ENCODE measurements at regions not wholly inside any gene's neighbourhood (a gene's known extent, or its start where the extent isn't known, plus 50 kb on each side); places are given as distances from the start of the nearest gene placed in this dataset.

- no peak for DNase-seq
Measured at GRCh38 chr10:128382225-128382624, 256.0 kb upstream of the MKI67 start.

GRCh38 chr10:128384831-128385230 lies 258.6 kb upstream of the MKI67 start:
- DNase-seq: no peak

- no peak for DNase-seq
Measured at GRCh38 chr10:128386231-128386630, 260.0 kb upstream of the MKI67 start.

- DNase-seq: no peak
Measured at GRCh38 chr10:128386816-128387604, 260.8 kb upstream of the MKI67 start.

- DNase-seq: no peak
Measured at GRCh38 chr10:128390596-128390995, 264.4 kb upstream of the MKI67 start.

GRCh38 chr10:128393546-128393945 lies 267.3 kb upstream of the MKI67 start:
- no peak for DNase-seq

GRCh38 chr10:128398118-128398517 lies 271.9 kb upstream of the MKI67 start:
- DNase-seq: no peak

GRCh38 chr10:128398999-128399398 lies 272.8 kb upstream of the MKI67 start:
- no peak for DNase-seq

- DNase-seq: no peak
Measured at GRCh38 chr10:128400564-128400963, 274.3 kb upstream of the MKI67 start.

GRCh38 chr10:128405450-128405849 lies 279.2 kb upstream of the MKI67 start:
- DNase-seq: no peak

GRCh38 chr10:128411643-128412042 lies 285.4 kb upstream of the MKI67 start:
- DNase-seq: no peak

GRCh38 chr10:128414568-128414967 lies 288.3 kb upstream of the MKI67 start:
- no peak for DNase-seq

- no peak for DNase-seq
Measured at GRCh38 chr10:128416231-128416630, 290.0 kb upstream of the MKI67 start.

- DNase-seq: no peak
Measured at GRCh38 chr10:128417826-128418225, 291.6 kb upstream of the MKI67 start.

GRCh38 chr10:128418819-128419218 lies 292.6 kb upstream of the MKI67 start:
- DNase-seq: no peak

GRCh38 chr10:128419466-128420019 lies 293.3 kb upstream of the MKI67 start:
- DNase-seq: no peak

GRCh38 chr10:128420623-128421022 lies 294.4 kb upstream of the MKI67 start:
- no peak for DNase-seq

GRCh38 chr10:128421371-128422160 lies 295.3 kb upstream of the MKI67 start:
- no peak for DNase-seq

- DNase-seq: no peak
Measured at GRCh38 chr10:128422190-128422589, 296.0 kb upstream of the MKI67 start.

- no peak for DNase-seq
Measured at GRCh38 chr10:128422999-128423398, 296.8 kb upstream of the MKI67 start.

GRCh38 chr10:128429321-128429720 lies 303.1 kb upstream of the MKI67 start:
- DNase-seq: no peak

GRCh38 chr10:128429835-128430513 lies 303.8 kb upstream of the MKI67 start:
- no peak for DNase-seq

GRCh38 chr10:128431083-128431482 lies 304.9 kb upstream of the MKI67 start:
- DNase-seq: no peak

Measured in fibroblast of upper back skin (primary cell).